Amygdala (tissue), 56 donors: ENCODE measurements at regions not wholly inside any gene's neighbourhood (a gene's known extent, or its start where the extent isn't known, plus 50 kb on each side); places are given as distances from the start of the nearest gene placed in this dataset.
A peak's percentile ranks its signal among the peaks of the same experiment; 100 is the strongest.
"Not testable (repeated sequence)": the region's sequence is repeated elsewhere in the genome, so short reads cannot be mapped to it uniquely, and the experiment has no call there.

Experiments used
- DNase-seq, 56 donors: peaks; one replicate each; lab custom pipeline; 2025; lab: John Stamatoyannopoulos, UW

DNA sequence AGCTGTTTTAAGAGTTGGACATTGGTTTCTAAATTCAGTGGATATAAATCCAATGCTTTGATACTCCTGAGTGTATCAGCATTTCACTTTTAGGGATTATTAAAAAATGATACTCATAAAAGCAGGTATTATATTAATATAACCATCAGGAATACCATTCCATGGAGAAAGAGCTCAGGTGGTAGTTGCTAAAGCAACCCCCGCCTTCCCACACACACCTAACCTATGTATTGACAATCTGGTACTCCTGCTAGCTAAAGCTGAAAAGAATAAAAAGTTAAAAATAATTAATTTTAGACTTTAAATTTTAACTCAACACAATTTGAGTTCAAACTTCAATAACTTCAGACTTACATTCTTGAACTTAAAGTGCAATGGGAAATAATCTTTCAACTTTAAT, 717.1 kb upstream of the HS3ST1 start:
- no peak for DNase-seq

GRCh38 chr4:12145106-12145505, 716.4 kb upstream of the HS3ST1 start:
- no peak for DNase-seq

DNA sequence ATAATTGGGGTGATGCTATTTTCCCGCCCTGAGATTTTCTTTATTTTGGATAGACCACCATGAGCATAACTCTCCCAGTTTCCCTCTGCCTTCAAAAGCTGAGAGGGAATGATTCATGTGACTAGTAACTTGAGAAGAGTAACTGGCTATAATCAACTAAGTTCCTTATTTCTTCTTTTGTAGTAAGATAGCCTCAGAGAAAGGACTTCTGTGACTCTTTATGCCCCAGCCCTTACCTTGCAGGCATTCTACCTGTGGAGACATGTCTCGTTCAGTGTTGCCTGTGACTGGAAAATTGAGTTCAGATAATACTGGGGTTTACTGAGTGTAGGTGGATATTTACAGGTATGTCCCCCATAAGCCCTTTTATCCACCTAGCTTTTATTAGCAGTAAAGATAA, 715.4 kb upstream of the HS3ST1 start:
- no peak for DNase-seq

- DNase-seq: no peak
Observed at GRCh38 chr4:12140864-12141263, 712.2 kb upstream of the HS3ST1 start.

DNA sequence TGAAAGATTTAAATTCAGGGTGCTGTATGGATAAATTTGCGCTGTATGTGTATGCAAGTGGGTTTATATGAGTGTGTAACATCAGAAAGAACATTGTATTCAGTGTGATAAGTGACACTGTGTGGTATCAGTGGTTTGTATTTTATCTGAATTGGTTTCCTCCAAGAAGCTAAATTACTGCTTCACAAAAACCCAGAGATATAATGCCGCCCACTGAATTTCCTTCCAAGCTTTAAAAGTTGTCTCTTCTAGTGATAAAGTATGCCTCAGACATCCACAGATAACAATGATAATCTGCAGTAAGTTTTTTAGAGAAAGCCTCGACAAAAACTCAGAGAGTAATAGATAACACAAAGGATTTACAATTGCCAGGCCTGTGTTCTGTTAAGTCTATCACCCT, 710.6 kb upstream of the HS3ST1 start:
- DNase-seq: no peak

DNA sequence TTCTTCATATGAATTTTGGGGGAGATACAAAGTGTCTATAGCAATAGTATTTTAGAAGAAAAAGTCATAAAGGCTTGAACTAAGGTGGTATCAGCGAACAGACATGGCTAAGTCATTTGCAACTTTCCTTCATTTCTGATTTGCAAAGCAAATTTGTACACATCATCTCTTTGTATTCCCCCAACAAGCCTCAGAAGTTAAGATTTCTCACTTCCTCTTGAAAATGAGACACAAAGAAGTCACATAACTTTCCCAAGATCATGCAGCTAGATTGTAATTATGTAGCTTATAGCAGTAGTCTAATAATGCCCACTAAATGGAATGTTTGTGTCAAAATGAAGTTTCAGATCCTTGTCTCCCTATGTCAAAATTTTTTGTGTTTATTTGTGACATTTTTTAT, 709.8 kb upstream of the HS3ST1 start:
- DNase-seq: no peak

- no peak for DNase-seq
Observed at GRCh38 chr4:12137575-12137974, 708.9 kb upstream of the HS3ST1 start.

GRCh38 chr4:12126474-12126873, 697.8 kb upstream of the HS3ST1 start:
- no peak for DNase-seq

DNA sequence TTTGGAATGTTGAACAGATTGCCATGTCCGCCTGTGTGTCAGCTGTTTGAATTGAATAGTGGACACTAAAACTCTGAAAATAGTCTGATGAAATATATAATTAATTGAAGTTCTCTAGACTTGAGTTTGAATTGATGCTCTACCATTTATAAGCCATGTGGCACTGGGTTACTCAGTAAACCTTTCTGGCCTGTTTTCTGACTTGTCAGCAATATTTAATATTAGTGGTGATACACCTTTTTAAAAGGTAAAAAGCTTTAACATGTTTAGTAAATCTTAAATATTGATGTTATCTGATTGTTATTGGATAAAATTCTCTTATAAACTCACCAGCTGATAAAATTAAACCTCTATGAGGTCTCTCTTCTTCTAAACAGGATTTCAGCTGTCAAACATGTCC, 695.4 kb upstream of the HS3ST1 start:
- no peak for DNase-seq

DNA sequence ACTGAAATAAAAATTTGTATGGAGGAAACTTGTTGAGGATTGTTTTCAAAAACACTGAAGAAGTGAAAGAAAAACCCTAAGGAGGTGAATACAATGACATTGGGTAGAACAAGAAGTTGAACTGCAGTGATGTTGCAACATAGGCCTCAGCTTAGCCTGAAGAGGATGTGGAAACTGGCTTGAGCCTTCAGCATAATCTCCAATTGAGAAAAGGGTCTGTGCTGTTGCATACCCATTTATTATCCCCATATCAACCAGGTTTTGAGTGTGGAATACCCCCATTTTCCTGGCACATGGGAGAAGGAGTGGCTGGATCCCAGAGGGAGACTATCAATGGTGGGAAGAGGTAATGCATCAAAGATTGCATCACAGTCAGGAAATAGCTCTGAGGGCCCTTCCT, 695.0 kb upstream of the HS3ST1 start:
- DNase-seq: no peak

DNA sequence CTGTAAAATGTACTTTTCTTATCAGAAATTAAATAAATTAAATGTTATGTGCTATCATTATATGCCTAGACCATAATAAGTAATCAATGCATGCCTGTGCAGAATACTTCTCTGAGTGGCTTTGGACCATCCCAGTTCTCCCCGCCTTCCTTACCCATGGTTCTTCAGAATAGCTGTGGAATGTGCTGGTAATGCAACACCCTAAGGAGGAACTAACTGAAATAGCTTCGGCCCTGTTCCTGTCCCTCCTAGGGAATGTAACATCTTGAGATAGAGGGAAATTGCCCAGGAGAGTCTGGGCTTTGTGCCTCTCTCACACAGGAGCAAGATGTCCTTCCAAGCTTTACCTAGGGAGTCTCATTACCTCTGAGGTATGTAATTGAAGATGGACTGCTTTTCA, 693.6 kb upstream of the HS3ST1 start:
- peak in 2 of 56 donors; percentile 13 to 20 for DNase-seq

DNA sequence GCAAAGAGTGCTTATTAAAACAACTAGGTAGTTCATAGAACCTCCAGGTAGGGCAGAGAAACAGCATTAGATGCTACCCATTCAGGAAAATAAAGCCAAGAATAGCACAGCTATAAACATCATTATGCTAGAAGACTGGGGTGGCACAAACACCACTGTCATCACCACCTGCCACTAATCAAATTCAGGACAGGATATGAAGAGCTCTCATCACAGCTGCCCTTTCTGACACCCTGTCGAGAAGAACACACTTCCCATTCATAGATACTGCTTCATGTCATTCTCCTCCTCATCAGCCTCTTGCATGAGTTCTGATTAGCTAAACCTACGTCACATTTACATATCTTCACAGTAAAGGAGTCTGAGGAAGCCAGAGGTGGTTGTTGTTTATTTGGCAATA, 692.3 kb upstream of the HS3ST1 start:
- DNase-seq: no peak

- no peak for DNase-seq
Observed at GRCh38 chr4:12118651-12119213, 690.0 kb upstream of the HS3ST1 start.

DNA sequence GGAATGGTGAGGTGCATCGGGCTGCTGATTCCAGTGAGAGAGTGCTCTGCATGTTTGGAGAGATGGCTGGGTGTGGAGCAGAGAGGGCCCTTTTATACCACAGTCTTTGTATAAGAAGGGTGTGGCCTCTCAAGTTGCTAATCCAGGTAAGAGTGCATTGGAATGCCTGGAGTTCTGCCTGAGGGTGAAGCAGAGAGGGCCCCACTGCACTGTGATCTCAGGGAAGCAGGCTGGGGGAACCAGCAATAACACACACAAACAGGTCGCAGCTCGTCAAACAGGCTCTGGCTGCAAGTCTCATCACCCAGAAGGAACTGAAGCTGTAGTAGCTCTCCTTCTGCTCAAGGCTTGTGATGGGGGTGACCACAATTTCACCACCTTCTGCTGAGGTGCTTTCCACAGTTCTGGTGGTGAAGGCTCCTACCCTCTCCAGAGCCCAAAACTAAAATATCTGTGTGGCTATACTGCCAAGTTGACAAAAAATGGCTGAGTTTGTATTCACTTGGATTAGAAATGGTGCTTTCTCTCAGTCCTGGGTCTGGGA, 687.4 kb upstream of the HS3ST1 start:
- DNase-seq: no peak

- DNase-seq: no peak
Observed at GRCh38 chr4:12110627-12111026, 681.9 kb upstream of the HS3ST1 start.

DNA sequence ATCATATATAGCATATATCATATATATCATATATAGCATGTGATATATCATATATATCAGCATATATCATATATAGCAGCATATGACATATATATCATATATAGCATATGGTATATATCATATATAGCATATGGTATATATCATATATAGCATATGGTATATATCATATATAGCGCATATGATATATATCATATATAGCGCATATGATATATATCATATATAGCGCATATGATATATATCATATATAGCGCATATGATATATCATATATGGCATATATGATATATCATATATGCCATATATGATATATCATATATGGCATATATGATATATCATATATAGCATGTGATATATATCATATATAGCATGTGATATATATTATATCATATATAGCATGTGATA, 680.4 kb upstream of the HS3ST1 start:
- not testable (repeated sequence) for DNase-seq

DNA sequence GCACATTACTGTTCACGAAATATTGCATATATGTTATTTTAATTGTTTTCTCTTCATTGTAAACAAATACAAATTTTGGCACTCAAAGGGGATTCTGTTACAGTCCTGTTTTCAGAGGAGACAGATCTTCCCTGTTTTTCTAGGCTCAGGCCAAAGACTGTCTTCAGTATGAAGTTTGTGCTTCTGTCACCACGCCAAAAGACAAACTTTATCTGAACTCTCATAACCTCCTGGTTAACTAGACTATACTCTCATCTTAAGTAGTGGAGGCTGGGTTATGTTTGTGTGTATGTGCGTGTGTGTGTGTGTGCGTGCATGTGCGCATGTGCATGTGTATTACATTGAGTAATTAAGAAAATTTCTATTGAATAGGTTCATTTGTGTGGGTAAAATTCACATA, 676.8 kb upstream of the HS3ST1 start:
- DNase-seq: no peak

- DNase-seq: not testable (repeated sequence)
Observed at GRCh38 chr4:12089920-12090319, 661.2 kb upstream of the HS3ST1 start.

DNA sequence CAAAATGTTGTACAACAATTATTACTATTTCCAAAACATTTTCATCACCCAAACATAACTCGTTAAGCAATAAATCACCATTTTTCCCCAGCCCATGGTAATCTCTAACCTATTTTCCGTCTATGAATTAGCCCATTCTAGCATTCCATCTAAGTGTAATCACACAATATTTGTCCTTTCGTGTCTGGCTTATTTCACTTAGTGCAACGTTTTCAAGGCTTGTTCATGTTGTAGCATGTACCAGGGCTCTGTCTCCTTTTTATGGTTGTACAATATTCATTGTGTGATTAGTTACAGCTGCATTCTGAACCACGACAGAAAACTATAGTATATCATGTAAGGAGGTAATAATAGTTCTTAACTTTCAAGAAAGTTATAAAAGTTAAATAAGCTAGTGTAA, 656.0 kb upstream of the HS3ST1 start:
- DNase-seq: no peak

GRCh38 chr4:12071316-12071715, 642.6 kb upstream of the HS3ST1 start:
- no peak for DNase-seq

DNA sequence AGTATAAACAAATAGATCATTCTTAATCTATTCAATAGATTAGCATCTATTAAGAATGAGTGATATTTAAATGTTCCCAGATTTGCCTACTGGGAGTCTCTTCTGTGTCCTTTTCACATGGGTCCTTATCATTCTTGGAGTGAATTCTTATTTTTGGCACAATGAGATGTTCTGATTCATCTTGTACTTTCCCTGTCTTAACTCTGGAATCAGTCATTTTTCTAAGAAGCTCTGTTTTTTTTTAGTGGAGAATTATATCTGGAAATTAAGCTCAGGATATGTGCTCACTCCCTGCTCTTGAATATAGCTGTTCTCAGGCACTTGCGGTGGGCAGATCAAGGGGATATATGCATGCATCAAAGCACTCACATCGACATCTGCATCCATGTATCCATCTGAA, 625.3 kb upstream of the HS3ST1 start:
- DNase-seq: no peak

DNA sequence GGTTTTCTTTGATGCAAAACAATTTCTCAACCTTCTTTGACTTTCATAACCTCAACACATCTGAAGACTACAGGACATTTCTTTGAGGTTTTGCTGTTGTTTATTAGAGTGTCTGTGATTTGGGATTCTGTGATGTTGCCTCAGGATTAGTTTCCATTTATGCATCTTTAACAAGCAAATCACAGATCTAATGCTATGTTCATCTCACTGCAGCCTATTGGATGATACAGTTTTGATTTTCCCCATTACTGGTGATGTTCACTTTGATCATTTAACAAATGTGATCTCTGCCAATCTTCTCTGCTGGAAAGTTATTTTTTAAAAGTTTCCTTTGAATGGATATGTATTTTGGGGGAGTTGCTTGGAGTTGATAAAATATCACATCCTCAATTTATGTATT, 624.9 kb upstream of the HS3ST1 start:
- no peak for DNase-seq

GRCh38 chr4:12050357-12050756, 621.7 kb upstream of the HS3ST1 start:
- no peak for DNase-seq
